Fibroblast of the conjunctiva (primary cell): ENCODE measurements at regions not wholly inside any gene's neighbourhood (a gene's known extent, or its start where the extent isn't known, plus 50 kb on each side); places are given as distances from the start of the nearest gene placed in this dataset.

Experiments used
- DNase-seq: peaks from one replicate; pipeline ENCODE4 v3.0.0-alpha.2; 2010; ENCODE audit warnings: low read depth

- DNase-seq = no peak
Measured at GRCh38 chr3:72257738-72258137, 472.8 kb upstream of the PROK2 start.

DNA sequence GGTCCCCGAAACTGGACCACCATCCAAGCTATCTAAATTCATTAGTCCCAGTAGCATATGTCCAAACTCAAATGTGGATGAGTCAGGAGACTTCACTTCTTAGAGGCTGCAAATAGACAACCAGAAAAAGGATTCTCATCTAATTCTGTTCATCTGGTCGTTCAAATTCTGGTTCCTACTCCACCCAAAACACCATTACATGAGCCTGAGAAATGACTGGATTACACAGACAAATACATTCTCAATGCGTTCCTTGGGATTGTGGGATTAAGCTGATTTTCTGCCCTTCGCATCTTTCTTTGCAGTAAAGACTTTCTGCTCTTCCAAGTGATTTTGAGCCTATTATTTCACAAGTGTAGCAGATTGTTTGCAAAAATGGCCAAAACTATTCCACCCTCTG lies 472.3 kb upstream of the PROK2 start:
- no peak for DNase-seq

DNA sequence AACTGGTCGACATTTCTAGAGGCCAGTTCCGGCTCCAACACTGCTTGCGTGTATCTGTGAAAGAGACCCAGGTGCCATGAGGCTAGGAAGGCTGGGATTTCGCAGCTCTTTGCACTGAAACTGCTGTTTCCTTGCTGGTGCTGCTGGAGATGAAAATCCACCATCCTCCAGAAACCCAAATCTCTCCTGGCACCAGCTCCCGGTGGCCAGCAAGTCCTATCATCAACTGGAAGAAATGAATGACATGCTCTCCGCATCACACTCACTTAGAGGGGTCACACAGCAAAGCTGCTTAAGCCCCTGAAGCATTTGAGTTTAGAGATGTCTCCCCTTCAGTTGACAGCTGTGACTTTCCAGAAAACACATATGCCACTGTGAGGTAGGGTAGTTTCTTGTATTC lies 471.8 kb upstream of the PROK2 start:
- DNase-seq = no peak

DNA sequence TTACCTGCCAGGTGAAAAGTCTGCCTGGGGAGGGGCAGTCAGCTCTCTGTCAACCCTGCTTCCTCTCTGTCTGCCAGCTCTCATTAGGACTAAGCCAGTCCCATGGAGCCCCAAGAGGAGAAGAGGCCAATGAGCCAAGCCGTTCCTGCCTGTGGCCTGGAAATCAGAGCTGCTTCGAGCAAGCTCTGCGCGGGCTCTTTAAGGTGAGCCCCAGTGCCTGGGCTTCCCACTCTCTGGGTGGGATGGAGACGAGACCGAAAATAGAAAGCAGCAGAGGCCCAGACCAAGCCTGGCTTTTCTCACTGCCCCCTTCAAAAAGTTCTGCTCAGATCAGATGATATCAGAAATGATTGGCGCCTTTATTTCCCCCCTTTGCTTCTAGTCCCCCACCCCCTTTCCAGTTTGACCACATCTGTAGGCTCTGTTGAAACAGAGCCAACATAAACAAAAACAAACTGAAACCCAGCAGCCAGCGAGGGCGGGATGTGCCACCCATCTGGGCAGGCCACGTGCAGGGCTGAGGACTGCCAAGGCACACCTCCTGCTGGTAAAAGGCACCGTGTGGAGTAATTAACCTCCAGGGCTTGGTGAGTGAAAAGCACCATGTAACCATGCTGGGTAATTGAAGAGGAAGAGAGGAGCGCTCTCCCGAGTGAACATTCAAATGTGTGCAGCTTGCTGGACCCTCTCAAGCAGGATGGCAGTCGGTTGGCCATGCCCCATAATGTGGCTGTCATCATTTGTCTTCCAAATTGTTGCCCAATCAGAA lies 471.0 kb upstream of the PROK2 start:
- peak; percentile 23 for DNase-seq

DNA sequence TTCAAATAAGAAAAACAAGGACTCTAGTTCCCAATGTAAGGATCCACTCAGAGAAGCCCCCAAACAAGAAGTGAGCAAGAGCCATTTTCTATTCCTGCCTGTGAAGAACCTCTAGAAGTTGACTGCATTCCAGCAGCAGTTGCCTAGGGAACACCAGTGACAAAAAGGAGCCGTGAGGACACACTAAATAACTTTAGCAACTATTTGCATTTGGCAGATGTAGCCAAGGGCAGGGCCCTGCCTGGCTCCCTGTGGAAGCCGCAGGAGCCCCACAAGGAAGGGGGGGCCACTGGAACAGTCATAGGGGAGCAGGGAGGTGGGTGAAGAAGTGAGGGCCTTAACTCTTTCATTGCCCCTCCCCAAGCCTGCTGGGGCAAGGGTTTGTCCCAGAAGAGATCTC lies 470.2 kb upstream of the PROK2 start:
- DNase-seq = peak; percentile 40

- DNase-seq = no peak
Measured at GRCh38 chr3:72254483-72254882, 469.5 kb upstream of the PROK2 start.

GRCh38 chr3:72250725-72251124 lies 465.8 kb upstream of the PROK2 start:
- DNase-seq = no peak

DNA sequence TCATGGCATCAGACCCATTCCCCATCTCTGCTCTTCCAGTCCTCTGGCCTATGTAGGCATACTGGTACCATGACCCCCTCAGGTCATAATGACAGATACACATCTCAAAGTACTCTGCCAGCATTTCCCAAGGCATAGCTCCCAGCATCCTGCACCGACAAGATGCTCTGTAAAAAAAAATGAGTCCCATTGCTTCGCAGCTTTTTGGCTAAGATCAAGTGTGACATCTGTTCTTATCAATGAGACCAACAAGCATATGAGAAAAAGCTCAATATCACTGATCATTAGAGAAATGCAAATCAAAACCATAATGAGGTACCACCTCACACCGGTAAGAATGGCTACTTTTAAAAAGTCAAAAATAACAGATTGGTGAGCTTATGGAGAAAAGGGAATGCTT lies 463.9 kb upstream of the PROK2 start:
- DNase-seq = no peak

GRCh38 chr3:72248389-72248761 lies 463.4 kb upstream of the PROK2 start:
- no peak for DNase-seq

GRCh38 chr3:72247645-72248388 lies 462.9 kb upstream of the PROK2 start:
- DNase-seq = no peak

DNA sequence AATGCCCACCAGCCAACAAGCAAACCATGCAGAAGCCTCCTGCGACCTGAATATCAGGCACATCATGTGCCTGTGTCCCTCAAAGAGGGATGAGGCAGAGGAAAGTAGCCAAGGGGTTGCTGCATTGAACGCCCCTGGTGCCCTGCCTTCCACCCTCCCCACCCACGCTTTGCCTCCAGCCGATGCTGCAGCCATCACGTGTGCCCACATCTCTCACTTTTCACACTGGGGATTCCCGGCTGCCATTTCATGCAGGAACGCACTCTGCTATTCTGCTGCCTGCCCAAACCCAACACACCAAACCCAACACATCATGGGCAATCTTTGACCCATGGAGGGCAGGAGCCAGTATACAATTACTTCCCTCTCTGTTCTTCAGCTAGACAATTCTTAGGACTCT lies 462.2 kb upstream of the PROK2 start:
- no peak for DNase-seq

DNA sequence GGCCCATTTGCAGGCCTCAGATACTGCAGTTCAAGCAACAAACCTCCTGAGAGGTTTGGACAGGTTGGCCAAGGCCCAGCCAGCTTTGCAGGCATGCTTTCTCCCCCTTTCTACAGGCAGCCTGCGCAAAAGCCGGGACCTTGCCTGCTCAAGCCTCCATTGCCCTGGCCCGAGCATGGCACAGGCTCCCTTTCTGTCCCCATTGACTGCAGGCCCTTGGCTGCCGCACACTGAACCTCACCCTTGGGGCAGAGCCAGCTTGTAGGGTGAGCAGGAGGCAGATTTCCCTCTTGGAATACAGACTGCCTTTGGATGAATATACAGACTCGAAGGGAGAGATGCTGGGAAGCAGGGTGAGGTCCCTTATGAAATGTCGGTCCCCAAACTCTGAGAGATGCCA lies 461.7 kb upstream of the PROK2 start:
- no peak for DNase-seq

GRCh38 chr3:72245183-72245811 lies 460.3 kb upstream of the PROK2 start:
- DNase-seq = no peak

- no peak for DNase-seq
Measured at GRCh38 chr3:72244396-72244795, 459.4 kb upstream of the PROK2 start.

DNA sequence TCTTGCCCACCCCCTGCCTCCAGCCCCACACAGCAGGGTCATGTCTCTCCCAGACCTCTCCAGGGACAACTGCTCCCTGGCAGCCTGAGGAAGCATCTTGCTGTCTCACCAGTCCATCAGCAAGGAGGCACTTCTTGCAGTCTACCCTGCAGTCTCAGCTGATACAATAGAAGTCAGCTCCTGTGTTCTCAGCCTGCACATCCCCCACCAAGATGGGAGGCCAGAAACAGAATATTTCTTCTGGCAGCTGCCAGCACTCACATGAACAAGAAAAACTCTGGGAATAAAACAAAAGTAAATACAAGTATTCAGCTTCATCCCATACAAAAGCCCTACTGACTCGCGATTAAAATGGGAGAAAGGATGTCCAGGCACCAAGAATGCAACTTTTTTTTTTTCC lies 457.4 kb upstream of the PROK2 start:
- no peak for DNase-seq

DNA sequence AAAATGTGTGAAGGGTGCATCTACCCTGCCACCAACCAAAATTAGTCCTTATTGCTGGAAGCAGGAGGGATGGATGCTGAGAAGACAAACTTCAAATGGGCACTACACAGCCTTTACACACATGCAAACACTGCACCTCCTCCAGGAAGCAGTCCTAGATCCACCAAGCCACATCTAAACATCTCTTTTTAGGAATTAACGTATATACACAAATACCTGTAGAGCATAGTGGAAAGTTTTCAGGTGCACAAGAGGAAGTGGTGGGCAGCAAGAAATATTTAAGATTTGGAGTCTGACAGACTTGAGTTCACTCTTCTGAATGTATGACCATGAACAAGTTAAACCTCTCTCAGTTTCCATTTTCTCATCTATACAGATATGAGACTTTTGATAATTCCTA lies 456.6 kb upstream of the PROK2 start:
- no peak for DNase-seq

DNA sequence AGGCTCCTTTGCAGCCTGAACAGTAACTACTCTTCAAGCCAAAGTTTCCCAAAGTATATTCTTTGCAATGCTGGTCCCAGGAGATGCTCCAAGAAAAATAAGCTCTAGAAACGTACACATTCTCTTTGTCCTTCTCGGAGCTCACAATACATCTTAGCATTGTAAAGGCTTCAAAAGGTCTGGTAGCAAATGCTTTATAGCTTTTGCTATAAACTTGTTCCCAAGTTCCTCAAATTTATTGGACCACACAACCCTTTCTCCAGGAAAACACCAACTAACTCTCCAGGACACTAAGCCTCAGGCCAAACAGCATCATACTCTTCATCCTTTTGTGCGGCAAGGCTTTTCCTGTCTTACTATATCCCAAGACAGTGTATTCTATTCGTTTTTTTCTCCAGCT lies 455.6 kb upstream of the PROK2 start:
- no peak for DNase-seq

DNA sequence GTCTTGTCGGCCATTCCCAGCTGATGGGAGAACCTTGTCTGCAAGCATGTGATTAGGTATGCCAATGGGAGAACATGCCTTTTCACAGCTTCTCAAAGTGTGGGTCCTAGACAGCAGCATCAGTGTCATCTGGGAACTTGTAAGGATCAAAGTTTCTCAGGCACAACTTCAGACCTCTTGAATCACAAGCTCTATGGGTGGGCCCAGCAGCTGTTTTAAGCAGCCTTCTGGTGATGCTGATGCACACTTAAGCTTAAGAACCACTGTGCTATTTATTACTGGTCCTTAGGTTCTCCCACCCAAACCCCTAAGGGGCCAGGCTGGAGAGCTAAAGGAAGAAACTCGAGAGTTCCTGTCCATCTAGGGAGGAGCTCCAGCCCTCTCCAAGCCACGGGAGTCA lies 453.9 kb upstream of the PROK2 start:
- no peak for DNase-seq

GRCh38 chr3:72238010-72238691 lies 453.2 kb upstream of the PROK2 start:
- DNase-seq = peak; percentile 46

GRCh38 chr3:72237679-72238009 lies 452.7 kb upstream of the PROK2 start:
- no peak for DNase-seq

GRCh38 chr3:72234391-72234790 lies 449.4 kb upstream of the PROK2 start:
- DNase-seq = peak; percentile 63

DNA sequence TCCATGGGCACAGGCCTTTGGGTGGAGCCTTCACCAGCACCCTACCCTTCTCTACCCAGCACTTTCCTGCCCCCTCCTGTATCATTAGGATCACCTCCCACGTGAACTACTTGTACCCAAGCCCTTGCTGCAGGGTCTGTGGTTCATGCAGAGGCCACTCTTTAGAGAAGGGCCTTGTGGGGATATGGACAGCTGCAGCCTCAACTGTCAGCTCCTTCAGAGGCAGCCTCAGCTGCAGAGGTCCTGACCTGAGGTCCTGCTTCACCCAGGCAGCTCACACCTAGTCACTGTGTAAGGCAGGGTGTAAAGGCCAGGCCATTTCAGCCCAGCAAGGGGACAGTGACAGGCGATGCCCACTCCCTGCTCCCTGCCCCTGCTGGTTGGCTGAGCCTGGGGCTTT lies 448.6 kb upstream of the PROK2 start:
- no peak for DNase-seq

DNA sequence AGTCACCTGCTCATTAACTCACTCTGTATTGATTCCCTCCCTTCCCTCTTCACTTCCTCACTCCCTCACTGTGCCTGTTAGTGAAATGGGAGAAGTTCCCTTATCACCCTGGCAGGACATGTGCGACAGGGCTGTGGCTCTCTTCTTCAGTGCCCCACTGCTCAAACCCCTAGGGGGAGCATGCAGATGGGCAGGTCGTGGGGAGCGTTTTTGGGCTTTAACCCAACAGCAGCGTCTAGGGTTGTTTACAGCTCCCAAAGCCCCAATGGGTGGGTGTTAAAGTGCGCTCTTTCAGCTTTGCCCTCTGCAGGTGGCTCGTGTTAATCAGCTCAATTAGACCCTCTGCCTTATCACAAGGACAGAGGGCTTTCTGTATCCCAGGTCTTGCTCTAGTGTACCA lies 447.8 kb upstream of the PROK2 start:
- no peak for DNase-seq
